MM.1S (cell line): ENCODE measurements at regions not wholly inside any gene's neighbourhood (a gene's known extent, or its start where the extent isn't known, plus 50 kb on each side); places are given as distances from the start of the nearest gene placed in this dataset.

Experiments
- DNase-seq: peaks from one replicate; pipeline ENCODE4 v3.0.0-alpha.2; 2015
- H2AFZ ChIP-seq: fragments of 300-600 bp; sonication (generic); 2 replicates; pipeline ENCODE4 v1.6.0; 2016; ENCODE audit warnings: antibody characterized with exemption, low read length
- H3F3A ChIP-seq: fragments of 300-600 bp; sonication (generic); 2 replicates; pipeline ENCODE4 v1.6.1; 2016; ENCODE audit warnings: mild to moderate bottlenecking, antibody characterized with exemption, low read length, moderate library complexity, mixed read lengths; ENCODE audit not compliant: insufficient read depth
- H3K27ac ChIP-seq: fragments of 300-600 bp; sonication (generic); 2 replicates; pipeline ENCODE4 v1.5.1; 2016; ENCODE audit warnings: mild to moderate bottlenecking, low read length
- H3K27me3 ChIP-seq: fragments of 300-600 bp; sonication (generic); replicated peaks from 2 replicates; pipeline ENCODE4 v1.6.0; 2016; ENCODE audit warnings: low read length; ENCODE audit not compliant: insufficient read depth
- H3K36me3 ChIP-seq: fragments of 300-600 bp; sonication (generic); replicated peaks from 2 replicates; pipeline ENCODE4 v1.6.1; 2016; ENCODE audit warnings: mild to moderate bottlenecking, low read length, mixed read lengths; ENCODE audit not compliant: insufficient read depth
- H3K4me1 ChIP-seq: fragments of 300-600 bp; sonication (generic); 2 replicates; pipeline ENCODE4 v1.6.1; 2016; ENCODE audit warnings: low read length, mixed read lengths
- H3K4me2 ChIP-seq: fragments of 300-600 bp; sonication (generic); 2 replicates; pipeline ENCODE4 v1.6.0; 2016; ENCODE audit warnings: low read depth, low read length
- H3K4me3 ChIP-seq: fragments of 300-600 bp; sonication (generic); 2 replicates; pipeline ENCODE4 v1.5.1; 2016; ENCODE audit warnings: low read length, mixed read lengths
- H3K79me2 ChIP-seq: fragments of 300-600 bp; sonication (generic); 2 replicates; pipeline ENCODE4 v1.6.1; 2016; ENCODE audit warnings: mixed run types, low read length, mixed read lengths
- H3K9ac ChIP-seq: fragments of 300-600 bp; sonication (generic); 2 replicates; pipeline ENCODE4 v1.6.1; 2016; ENCODE audit warnings: low read length, mixed read lengths
- H3K9me2 ChIP-seq: fragments of 300-600 bp; sonication (generic); replicated peaks from 2 replicates; pipeline ENCODE4 v1.6.1; 2016; ENCODE audit warnings: mild to moderate bottlenecking, low read length, mixed read lengths; ENCODE audit not compliant: insufficient read depth
- H3K9me3 ChIP-seq: fragments of 300-600 bp; sonication (generic); replicated peaks from 2 replicates; pipeline ENCODE4 v1.6.1; 2016; ENCODE audit warnings: mild to moderate bottlenecking, low read length, mixed read lengths; ENCODE audit not compliant: insufficient read depth
- H4K20me1 ChIP-seq: fragments of 300-600 bp; sonication (generic); 2 replicates; pipeline ENCODE4 v1.6.1; 2016; ENCODE audit warnings: mild to moderate bottlenecking, low read length, moderate library complexity, mixed read lengths; ENCODE audit not compliant: insufficient read depth
- EZH2 ChIP-seq: fragments of 300-600 bp; sonication (generic); optimal IDR thresholded peaks from 2 replicates; pipeline ENCODE3; 2017; ENCODE audit warnings: low read depth, mild to moderate bottlenecking, antibody characterized with exemption, low read length, mixed read lengths
- EZH2phosphoT487 ChIP-seq: fragments of 300-600 bp; sonication (generic); IDR thresholded peaks from 2 replicates; pipeline ENCODE4 v1.6.1; 2018; ENCODE audit warnings: antibody characterized with exemption, low read length
- TF ChIP-seq, protein P1 (sequence below): fragments of 300-600 bp; sonication (generic); IDR thresholded peaks from 2 replicates; pipeline ENCODE4 v1.5.1; 2016; ENCODE audit warnings: antibody characterized with exemption, low read length, mixed read lengths

DNA sequence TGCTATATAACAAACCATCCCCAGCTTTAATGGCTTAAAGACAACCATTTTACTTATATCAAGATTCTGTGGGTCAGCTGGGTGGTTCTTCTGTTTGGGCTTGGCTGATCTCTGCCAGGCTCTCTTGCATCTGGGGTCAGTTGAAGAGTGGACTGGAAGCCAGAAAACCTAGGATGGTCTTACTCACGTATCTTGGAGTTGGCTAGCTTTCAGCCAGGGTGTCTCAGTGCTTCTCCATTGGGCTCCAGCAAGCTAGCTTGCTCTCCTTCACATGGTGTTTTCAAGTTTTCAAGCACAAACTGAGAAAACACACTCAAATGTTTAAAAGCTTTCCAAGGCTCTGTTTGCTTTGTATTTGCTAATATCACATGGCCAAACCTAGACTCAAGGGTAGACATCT is 146.8 kb downstream of the PIK3R1 start:
- Histone ChIP-seq H3K79me2 (no peaks in the 10 kb centered on the region), H3K9me2 (no peaks in the 10 kb centered on the region), H3K4me3 (no peak overlapping the region), H3K4me2 (no peak overlapping the region), H3K4me1 (no peaks in the 10 kb centered on the region), H3K9ac (no peak overlapping the region), H3F3A (no peaks in the 10 kb centered on the region), H3K27me3 (no peaks in the 10 kb centered on the region), H3K27ac (no peak overlapping the region), H3K9me3 (no peaks in the 10 kb centered on the region), H2AFZ (no peak overlapping the region), H4K20me1 (no peaks in the 10 kb centered on the region), H3K36me3 (no peaks in the 10 kb centered on the region)
- TF ChIP-seq, protein P1, sequence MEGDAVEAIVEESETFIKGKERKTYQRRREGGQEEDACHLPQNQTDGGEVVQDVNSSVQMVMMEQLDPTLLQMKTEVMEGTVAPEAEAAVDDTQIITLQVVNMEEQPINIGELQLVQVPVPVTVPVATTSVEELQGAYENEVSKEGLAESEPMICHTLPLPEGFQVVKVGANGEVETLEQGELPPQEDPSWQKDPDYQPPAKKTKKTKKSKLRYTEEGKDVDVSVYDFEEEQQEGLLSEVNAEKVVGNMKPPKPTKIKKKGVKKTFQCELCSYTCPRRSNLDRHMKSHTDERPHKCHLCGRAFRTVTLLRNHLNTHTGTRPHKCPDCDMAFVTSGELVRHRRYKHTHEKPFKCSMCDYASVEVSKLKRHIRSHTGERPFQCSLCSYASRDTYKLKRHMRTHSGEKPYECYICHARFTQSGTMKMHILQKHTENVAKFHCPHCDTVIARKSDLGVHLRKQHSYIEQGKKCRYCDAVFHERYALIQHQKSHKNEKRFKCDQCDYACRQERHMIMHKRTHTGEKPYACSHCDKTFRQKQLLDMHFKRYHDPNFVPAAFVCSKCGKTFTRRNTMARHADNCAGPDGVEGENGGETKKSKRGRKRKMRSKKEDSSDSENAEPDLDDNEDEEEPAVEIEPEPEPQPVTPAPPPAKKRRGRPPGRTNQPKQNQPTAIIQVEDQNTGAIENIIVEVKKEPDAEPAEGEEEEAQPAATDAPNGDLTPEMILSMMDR, result no peak
- TF ChIP-seq EZH2 (no peak), EZH2phosphoT487 (no peak)
- no peak for DNase-seq

DNA sequence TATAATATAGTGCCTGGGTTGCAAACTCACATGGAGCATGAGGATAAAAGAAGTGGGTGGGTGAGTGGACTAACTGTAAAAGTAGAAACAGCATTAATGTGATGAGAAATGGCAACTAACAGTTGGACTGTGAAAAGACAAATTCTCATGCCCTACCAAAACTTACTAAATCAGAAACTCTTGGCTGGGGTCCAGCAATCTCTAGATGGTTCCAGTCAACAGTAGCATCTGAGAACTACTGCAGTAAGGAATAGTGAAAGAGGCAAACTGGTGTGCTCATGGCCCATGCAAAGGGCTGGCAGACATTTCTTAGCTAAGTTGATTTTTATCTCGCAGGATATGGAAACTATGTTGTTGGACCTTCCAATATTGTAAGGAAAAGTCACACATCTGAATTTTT is 150.3 kb downstream of the PIK3R1 start:
- TF ChIP-seq, protein P1, result no peak
- no peak for TF ChIP-seq EZH2phosphoT487
- TF ChIP-seq EZH2, result no peak
- Histone ChIP-seq H3K4me2 (no peak overlapping the region), H3K27ac (no peak overlapping the region), H3K36me3 (no peaks in the 10 kb centered on the region), H3F3A (peaks cover 11% of the 10 kb centered on the region), H3K9ac (no peak overlapping the region), H3K9me3 (no peaks in the 10 kb centered on the region), H3K27me3 (no peaks in the 10 kb centered on the region), H3K4me1 (peaks cover 23% of the 10 kb centered on the region), H3K4me3 (no peak overlapping the region), H2AFZ (no peak overlapping the region), H3K9me2 (no peaks in the 10 kb centered on the region), H4K20me1 (no peaks in the 10 kb centered on the region), H3K79me2 (no peaks in the 10 kb centered on the region)
- DNase-seq, result no peak

DNA sequence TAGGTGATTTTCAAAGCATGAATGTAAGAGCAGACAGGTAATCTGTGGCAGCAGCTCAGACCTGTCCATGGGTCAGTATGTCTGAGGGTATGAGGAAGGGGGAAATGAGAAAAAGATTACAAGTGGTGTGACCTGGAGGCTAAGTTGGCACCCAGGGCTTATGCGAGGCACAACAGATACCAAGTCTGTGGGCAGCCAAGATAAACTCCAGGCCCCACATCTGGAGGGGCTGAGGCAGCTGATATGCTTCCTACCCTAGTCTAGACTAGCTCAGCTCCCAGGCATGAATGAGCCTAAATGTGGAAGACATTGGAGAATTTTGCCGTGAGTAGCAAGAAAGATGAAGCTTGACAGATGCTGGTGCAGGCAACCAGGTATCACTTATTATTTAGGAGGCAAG is 151.7 kb downstream of the PIK3R1 start:
- H3K4me1 ChIP-seq, result peaks cover 23% of the 10 kb centered on the region
- no peaks in the 10 kb centered on the region for H3K9me3 ChIP-seq
- no peak overlapping the region for H3K27ac ChIP-seq
- H3K9me2 ChIP-seq, result no peaks in the 10 kb centered on the region
- H3K36me3 ChIP-seq, result no peaks in the 10 kb centered on the region
- H2AFZ ChIP-seq, result no peak overlapping the region
- no peak overlapping the region for H3K9ac ChIP-seq
- H3K79me2 ChIP-seq, result no peaks in the 10 kb centered on the region
- H3K4me3 ChIP-seq, result no peak overlapping the region
- no peak for DNase-seq
- H3K4me2 ChIP-seq, result no peak overlapping the region
- peaks cover 11% of the 10 kb centered on the region for H3F3A ChIP-seq
- H3K27me3 ChIP-seq, result 0 out of 2 replicates have a peak, but pooled peaks cover 4% of the 10 kb centered on the region
- TF ChIP-seq EZH2 (no peak), EZH2phosphoT487 (no peak)
- TF ChIP-seq, protein P1, result no peak
- H4K20me1 ChIP-seq, result no peaks in the 10 kb centered on the region
